ENCODE measurements at regions not wholly inside any gene's neighbourhood (a gene's known extent, or its start where the extent isn't known, plus 50 kb on each side); places are given as distances from the start of the nearest gene placed in this dataset.

DNA sequence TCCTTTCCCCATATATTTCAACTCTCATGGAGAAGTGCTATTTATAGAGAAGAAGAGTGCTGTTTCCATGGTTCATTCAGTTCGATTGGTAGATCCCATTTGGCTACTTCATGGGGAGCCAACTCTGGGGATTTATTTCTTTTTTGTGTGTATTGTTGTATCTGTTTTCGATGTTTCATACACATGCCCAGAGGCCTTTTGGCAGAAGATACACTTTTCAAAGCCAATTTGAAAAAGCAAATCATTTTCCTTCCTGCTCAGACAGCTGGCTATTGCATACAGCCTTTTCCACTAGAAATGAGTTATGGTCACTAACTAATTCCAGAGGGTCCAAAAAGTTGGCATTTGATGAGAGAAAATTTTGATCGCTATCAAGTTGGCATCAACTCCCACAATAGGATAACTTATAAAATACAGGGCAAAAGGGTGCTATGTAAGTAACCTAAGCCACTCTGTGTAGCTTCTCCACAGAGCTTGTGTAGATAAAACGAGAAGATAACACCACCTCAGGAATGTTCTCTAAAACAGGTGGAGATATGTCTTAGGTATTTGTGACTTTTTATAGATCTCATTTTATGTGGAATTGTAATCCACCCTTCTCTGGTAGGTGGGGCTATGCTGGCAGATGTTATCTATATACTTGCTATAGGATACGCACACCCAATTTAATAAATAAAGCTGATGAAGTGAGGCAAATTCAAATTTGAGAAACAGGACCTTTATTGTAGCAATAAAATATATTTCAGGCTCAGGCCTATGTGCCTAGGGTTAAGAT lies 798.5 kb downstream of the SATB2 start:
- Histone ChIP-seq H3K27ac (no peak overlapping the region), H3K4me3 (no peak overlapping the region), H3K4me1 (ENCODE audit: low read depth) (no peaks in the 10 kb centered on the region), H3K9me3 (ENCODE audit: low read depth) (no peaks in the 10 kb centered on the region), H3K27me3 (no peaks in the 10 kb centered on the region), H3K36me3 (no peaks in the 10 kb centered on the region)
- DNase-seq (ENCODE audit: low read depth in 1 of 2, low spot score in 1 of 2): no peak
- TF ChIP-seq, protein P1, sequence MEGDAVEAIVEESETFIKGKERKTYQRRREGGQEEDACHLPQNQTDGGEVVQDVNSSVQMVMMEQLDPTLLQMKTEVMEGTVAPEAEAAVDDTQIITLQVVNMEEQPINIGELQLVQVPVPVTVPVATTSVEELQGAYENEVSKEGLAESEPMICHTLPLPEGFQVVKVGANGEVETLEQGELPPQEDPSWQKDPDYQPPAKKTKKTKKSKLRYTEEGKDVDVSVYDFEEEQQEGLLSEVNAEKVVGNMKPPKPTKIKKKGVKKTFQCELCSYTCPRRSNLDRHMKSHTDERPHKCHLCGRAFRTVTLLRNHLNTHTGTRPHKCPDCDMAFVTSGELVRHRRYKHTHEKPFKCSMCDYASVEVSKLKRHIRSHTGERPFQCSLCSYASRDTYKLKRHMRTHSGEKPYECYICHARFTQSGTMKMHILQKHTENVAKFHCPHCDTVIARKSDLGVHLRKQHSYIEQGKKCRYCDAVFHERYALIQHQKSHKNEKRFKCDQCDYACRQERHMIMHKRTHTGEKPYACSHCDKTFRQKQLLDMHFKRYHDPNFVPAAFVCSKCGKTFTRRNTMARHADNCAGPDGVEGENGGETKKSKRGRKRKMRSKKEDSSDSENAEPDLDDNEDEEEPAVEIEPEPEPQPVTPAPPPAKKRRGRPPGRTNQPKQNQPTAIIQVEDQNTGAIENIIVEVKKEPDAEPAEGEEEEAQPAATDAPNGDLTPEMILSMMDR (IDR thresholded peaks at IDR 0.05; ENCODE audit: low read depth, low read length): no peak

DNA sequence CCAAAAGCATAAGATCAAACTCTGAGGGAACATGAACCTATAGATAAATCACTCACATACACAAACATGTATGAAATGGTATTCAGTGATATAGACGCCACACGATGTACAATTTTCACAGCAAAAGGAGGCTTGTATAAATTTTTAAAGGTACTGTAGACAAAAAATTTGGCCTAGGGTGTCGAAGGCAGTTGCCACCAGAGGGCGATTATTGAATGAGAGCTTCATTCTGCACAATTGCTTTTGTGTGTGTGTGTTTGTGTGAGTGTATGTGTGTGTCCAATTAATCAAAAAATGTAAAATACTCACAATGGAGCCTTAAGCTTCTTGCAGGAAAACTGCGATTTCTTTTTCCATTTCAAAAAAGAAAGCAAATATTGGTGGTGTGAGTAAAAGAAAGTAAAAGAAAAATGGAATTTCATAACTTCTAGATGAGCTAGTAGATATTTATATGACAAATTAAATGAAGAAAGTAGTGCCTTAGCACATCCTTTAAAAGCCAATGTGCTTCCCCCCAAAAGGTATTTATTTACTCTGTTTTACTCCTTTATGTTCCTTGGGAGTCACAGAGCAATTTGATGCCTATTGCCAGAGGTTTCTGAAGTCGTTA lies 800.1 kb downstream of the SATB2 start:
- Histone ChIP-seq H3K9me3 (ENCODE audit: low read depth) (no peaks in the 10 kb centered on the region), H3K4me3 (no peak overlapping the region), H3K27ac (no peak overlapping the region), H3K36me3 (no peaks in the 10 kb centered on the region), H3K4me1 (ENCODE audit: low read depth) (no peaks in the 10 kb centered on the region), H3K27me3 (peaks cover 6% of the 10 kb centered on the region)
- DNase-seq (ENCODE audit: low read depth in 1 of 2, low spot score in 1 of 2): peak; percentile 12 to 46
- TF ChIP-seq, protein P1 (IDR thresholded peaks at IDR 0.05; ENCODE audit: low read depth, low read length): peak; percentile 32

DNA sequence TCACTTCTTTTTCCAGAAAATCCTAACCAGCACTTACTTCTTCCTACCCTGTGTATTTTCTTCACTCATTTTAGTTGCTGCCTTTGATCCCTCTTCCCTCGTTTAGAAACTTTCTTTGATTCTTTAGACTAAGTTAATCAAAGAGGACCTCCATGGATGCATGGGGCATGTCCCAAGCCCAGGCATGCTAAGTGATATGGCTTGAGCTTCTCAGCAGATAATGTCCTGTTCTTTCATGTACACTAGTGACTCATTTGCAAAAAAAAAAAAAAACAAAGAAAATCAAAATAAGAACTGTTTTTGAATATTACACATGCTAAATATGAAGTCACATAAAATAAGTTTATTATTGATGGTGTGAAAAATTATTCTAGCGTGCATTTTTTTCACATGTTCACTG lies 800.9 kb downstream of the SATB2 start:
- H3K4me3 ChIP-seq: no peak overlapping the region

DNA sequence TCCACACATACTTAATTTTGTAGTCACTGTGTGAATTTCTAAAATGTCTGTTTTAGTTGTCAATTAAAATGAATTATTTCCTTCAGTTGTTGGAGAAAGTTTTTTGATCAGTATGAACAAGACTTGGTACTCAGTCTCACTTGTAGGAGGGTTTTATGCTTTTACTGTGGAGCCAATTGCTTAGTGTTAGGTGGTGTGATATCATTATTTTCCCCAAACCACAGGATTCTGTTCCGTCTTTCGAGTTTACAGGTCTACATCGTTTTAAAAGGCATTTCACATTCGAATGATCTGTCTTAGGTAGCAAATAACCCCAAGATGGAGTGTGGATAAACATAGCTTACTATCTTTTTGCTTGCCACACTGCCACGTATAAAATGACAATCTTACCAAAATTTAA lies 803.1 kb downstream of the SATB2 start:
- no peak for DNase-seq (ENCODE audit: low read depth in 1 of 2, low spot score in 1 of 2)
- H3K27me3 ChIP-seq: peaks cover 17% of the 10 kb centered on the region
- H3K9me3 ChIP-seq (ENCODE audit: low read depth): no peaks in the 10 kb centered on the region
- H3K27ac ChIP-seq: no peak overlapping the region
- no peak overlapping the region for H3K4me3 ChIP-seq
- H3K36me3 ChIP-seq: no peaks in the 10 kb centered on the region
- H3K4me1 ChIP-seq (ENCODE audit: low read depth): no peaks in the 10 kb centered on the region
- TF ChIP-seq, protein P1 (IDR thresholded peaks at IDR 0.05; ENCODE audit: low read depth, low read length): no peak

More for the DNA sequence above, 800.9 kb downstream of the SATB2 start:
- Histone ChIP-seq H3K4me1 (ENCODE audit: low read depth) (no peaks in the 10 kb centered on the region), H3K27me3 (peaks cover 8% of the 10 kb centered on the region), H3K27ac (no peak overlapping the region), H3K9me3 (ENCODE audit: low read depth) (no peaks in the 10 kb centered on the region), H3K36me3 (no peaks in the 10 kb centered on the region)
- DNase-seq (ENCODE audit: low read depth in 1 of 2, low spot score in 1 of 2): no peak
- TF ChIP-seq, protein P1 (IDR thresholded peaks at IDR 0.05; ENCODE audit: low read depth, low read length): no peak

DNA sequence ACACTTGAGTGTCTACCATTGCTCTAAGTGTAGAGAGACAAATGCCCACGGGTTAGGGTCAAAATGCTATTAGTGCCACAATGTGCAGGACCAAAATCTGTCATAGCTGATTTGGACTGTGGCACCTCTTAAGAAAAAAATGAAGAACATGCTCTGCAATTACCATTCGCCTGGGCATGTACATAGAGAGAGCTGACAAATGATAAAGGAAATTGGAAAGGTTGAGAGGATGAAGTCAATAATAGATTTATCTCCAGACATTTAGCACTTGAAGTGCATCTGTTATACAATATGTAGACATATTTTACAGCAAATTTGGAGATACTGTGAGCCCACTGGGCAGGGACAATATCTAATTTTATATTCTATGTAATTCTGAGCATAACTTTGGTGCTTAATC lies 804.4 kb downstream of the SATB2 start:
- peaks cover 17% of the 10 kb centered on the region for H3K27me3 ChIP-seq

More for the DNA sequence above, 804.4 kb downstream of the SATB2 start:
- Histone ChIP-seq H3K4me3 (no peak overlapping the region), H3K9me3 (ENCODE audit: low read depth) (no peaks in the 10 kb centered on the region), H3K36me3 (no peaks in the 10 kb centered on the region), H3K4me1 (ENCODE audit: low read depth) (no peaks in the 10 kb centered on the region), H3K27ac (no peak overlapping the region)
- TF ChIP-seq, protein P1 (IDR thresholded peaks at IDR 0.05; ENCODE audit: low read depth, low read length): no peak
- DNase-seq (ENCODE audit: low read depth in 1 of 2, low spot score in 1 of 2): no peak

All from cardiac muscle cell (in vitro differentiated cells and primary cell).